Stimulated activated CD4-positive, alpha-beta T cell treated with anti-CD3 and anti-CD28 coated beads, Interleukin-4, amount 100 ng/mL, for 24 hours (primary cell): ENCODE measurements at regions not wholly inside any gene's neighbourhood (a gene's known extent, or its start where the extent isn't known, plus 50 kb on each side); places are given as distances from the start of the nearest gene placed in this dataset.
"Not testable (repeated sequence)": the region's sequence is repeated elsewhere in the genome, so short reads cannot be mapped to it uniquely, and the experiment has no call there.

Experiments used
- DNase-seq: peaks from one replicate; pipeline ENCODE4 v3.0.0-alpha.2; 2020

GRCh38 chr2:190742431-190742830 lies 93.5 kb downstream of the NAB1 start:
- no peak for DNase-seq

- DNase-seq = no peak
Measured at GRCh38 chr2:190744041-190744440, 95.2 kb downstream of the NAB1 start.

GRCh38 chr2:190746971-190747761 lies 98.3 kb downstream of the NAB1 start:
- DNase-seq = no peak

- no peak for DNase-seq
Measured at GRCh38 chr2:190748966-190749365, 100.1 kb downstream of the NAB1 start.

GRCh38 chr2:190755772-190756415 lies 107.0 kb downstream of the NAB1 start:
- DNase-seq = no peak

- DNase-seq = no peak
Measured at GRCh38 chr2:190759749-190760213, 110.9 kb downstream of the NAB1 start.

GRCh38 chr2:190760353-190761150 lies 111.7 kb downstream of the NAB1 start:
- DNase-seq = not testable (repeated sequence)

GRCh38 chr2:190761216-190761615 lies 112.3 kb downstream of the NAB1 start:
- DNase-seq = not testable (repeated sequence)

GRCh38 chr2:190762566-190762965 lies 113.7 kb downstream of the NAB1 start:
- no peak for DNase-seq

GRCh38 chr2:190763100-190763499 lies 114.2 kb downstream of the NAB1 start:
- no peak for DNase-seq

- DNase-seq = peak; percentile 56
Measured at GRCh38 chr2:190763901-190764514, 115.1 kb downstream of the NAB1 start.

- no peak for DNase-seq
Measured at GRCh38 chr2:190765386-190766173, 115.0 kb upstream of the GLS start.

- no peak for DNase-seq
Measured at GRCh38 chr2:190766174-190766572, 114.4 kb upstream of the GLS start.

- DNase-seq = no peak
Measured at GRCh38 chr2:190766595-190766994, 114.0 kb upstream of the GLS start.

GRCh38 chr2:190767821-190768220 lies 112.8 kb upstream of the GLS start:
- DNase-seq = no peak

GRCh38 chr2:190769258-190769657 lies 111.4 kb upstream of the GLS start:
- DNase-seq = no peak

- no peak for DNase-seq
Measured at GRCh38 chr2:190771726-190772125, 108.9 kb upstream of the GLS start.

- no peak for DNase-seq
Measured at GRCh38 chr2:190780594-190780993, 100.0 kb upstream of the GLS start.

GRCh38 chr2:190781604-190782198 lies 98.9 kb upstream of the GLS start:
- DNase-seq = peak; percentile 72

GRCh38 chr2:190782264-190782663 lies 98.4 kb upstream of the GLS start:
- DNase-seq = no peak

GRCh38 chr2:190783513-190784263 lies 96.9 kb upstream of the GLS start:
- no peak for DNase-seq
